Body of pancreas (tissue), 4 donors: ENCODE measurements at regions not wholly inside any gene's neighbourhood (a gene's known extent, or its start where the extent isn't known, plus 50 kb on each side); places are given as distances from the start of the nearest gene placed in this dataset.

ENCODE experiments used
- CTCF ChIP-seq, 7 experiments: fragments of 450-650 bp in 4 of 7; fragments of 200-600 bp in 3 of 7; sonication (generic) in 3 of 7; IDR thresholded peaks; one replicate each; pipeline ENCODE4 v1.5.1; 2016 to 2019; ENCODE audit warnings: antibody characterized with exemption in 7 of 7
- POLR2A ChIP-seq, 3 donors: fragments of 450-650 bp; IDR thresholded peaks; one replicate each; pipeline ENCODE4 v1.6.1; 2016; ENCODE audit warnings: antibody characterized with exemption in 3 of 3, mild to moderate bottlenecking in 2 of 3

DNA sequence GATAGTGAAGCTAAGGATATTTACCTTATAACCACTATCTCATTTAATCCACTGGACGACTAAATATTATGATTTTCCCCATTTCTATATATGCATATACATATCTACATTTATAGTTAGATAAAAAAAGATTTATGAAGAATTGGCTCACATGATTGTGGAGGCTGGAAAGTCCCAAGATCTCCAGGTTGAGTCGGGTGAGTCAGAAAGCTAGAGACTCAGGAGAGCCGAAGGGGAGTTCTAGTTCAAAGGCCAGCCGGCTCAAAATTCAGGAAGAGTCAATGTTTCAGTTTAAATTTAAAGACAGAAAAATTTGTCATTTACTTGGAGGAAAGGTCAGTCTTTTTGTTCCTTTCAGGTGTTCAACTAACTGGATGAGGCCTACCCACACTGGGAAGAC, 158.2 kb upstream of the CPEB2 start:
- TF ChIP-seq CTCF (IDR thresholded peaks at IDR 0.05) (no peak), POLR2A (IDR thresholded peaks at IDR 0.05) (no peak)
